ENCODE measurements at regions not wholly inside any gene's neighbourhood (a gene's known extent, or its start where the extent isn't known, plus 50 kb on each side); places are given as distances from the start of the nearest gene placed in this dataset.

DNA sequence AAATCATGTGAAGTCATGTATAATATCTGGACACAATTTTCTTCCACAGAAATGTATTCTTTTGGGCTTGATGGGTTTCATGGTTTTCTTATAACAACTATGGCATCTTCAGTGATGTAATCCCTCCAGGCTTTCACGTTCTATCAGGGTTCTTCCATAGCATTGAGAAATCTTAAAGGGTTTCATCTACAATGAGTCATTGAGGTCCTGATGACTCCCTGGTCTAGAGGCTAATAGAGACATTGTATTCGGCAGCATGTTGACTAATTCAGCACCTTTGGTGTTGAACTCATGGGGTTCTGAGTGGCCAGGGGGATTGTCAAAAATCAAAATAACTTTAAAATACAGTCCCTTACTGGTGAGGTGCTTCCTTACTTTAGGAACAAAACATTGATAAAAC is 614.0 kb upstream of the CRIM1 start:
- TF ChIP-seq CTCF (IDR thresholded peaks at IDR 0.05) (no peak), POLR2A (IDR thresholded peaks at IDR 0.05) (no peak)
